Ovary (tissue), 3 donors: ENCODE measurements at regions not wholly inside any gene's neighbourhood (a gene's known extent, or its start where the extent isn't known, plus 50 kb on each side); places are given as distances from the start of the nearest gene placed in this dataset.

Source experiments
- EP300 ChIP-seq: sonication (generic); formaldehyde crosslinking; IDR thresholded peaks from one replicate; pipeline ENCODE4 v1.6.1; 2017; ENCODE audit warnings: antibody characterized with exemption
- POLR2A ChIP-seq: fragments of 450-650 bp; IDR thresholded peaks from one replicate; pipeline ENCODE4 v1.6.1; 2017; ENCODE audit warnings: antibody characterized with exemption, mild to moderate bottlenecking, moderate library complexity
- TF ChIP-seq, protein P1 (sequence below), 3 donors: fragments of 450-650 bp in 2 of 3; fragments of 200-600 bp in 1 of 3; IDR thresholded peaks; one replicate each; pipeline versions ENCODE4 v1.5.1 to v1.8.0; 2016 to 2022; ENCODE audit warnings: antibody characterized with exemption in 3 of 3, mild to moderate bottlenecking in 1 of 3
- donor health status: DM: no; HTN: no; CAD: no.

DNA sequence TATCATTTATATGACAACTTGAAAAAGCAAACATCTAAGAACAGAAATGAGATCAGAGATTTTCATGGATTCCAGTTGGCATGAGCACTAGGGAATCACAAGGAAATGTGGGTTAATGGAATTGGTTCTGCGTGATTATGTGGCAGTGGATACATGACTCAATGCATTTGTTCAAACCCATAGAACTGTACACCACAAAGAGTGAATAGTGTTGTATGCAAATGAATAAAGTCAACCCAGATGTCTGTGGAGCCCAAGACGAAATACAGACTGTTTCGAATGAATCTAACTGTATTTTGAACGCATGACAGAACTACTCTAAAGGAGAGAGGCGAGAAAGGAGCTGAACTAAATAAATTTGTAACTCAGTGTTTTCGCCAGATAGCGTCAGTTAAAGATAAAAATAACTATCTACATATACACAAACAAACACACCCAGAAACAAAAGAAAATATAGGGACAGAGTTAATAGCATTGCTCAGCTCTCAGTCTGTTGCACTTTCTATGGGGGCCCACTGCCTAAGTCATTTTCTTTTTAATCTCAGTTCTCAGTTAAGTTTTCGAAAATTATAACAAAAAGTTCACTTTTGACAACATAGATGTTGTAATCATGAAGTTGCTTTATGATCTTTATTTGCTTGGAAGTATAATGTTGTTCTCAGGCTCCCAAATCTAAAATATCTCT, 636.7 kb upstream of the SEMA3D start:
- TF ChIP-seq, protein P1, sequence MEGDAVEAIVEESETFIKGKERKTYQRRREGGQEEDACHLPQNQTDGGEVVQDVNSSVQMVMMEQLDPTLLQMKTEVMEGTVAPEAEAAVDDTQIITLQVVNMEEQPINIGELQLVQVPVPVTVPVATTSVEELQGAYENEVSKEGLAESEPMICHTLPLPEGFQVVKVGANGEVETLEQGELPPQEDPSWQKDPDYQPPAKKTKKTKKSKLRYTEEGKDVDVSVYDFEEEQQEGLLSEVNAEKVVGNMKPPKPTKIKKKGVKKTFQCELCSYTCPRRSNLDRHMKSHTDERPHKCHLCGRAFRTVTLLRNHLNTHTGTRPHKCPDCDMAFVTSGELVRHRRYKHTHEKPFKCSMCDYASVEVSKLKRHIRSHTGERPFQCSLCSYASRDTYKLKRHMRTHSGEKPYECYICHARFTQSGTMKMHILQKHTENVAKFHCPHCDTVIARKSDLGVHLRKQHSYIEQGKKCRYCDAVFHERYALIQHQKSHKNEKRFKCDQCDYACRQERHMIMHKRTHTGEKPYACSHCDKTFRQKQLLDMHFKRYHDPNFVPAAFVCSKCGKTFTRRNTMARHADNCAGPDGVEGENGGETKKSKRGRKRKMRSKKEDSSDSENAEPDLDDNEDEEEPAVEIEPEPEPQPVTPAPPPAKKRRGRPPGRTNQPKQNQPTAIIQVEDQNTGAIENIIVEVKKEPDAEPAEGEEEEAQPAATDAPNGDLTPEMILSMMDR (IDR thresholded peaks at IDR 0.05): no peak
- TF ChIP-seq EP300: no peak
- no peak for TF ChIP-seq POLR2A
